SU-DHL-6 (cell line): ENCODE measurements at regions not wholly inside any gene's neighbourhood (a gene's known extent, or its start where the extent isn't known, plus 50 kb on each side); places are given as distances from the start of the nearest gene placed in this dataset.

Experiments
- EZH2phosphoT487 ChIP-seq: fragments of 200-600 bp; sonication (generic), shearing (Covaris generic); conservative IDR thresholded peaks from 2 replicates; pipeline ENCODE4 v1.6.1; 2018; ENCODE audit warnings: mild to moderate bottlenecking, antibody characterized with exemption, low read length, moderate library complexity, mixed read lengths
- TF ChIP-seq, protein P1 (sequence below): fragments of 200-600 bp; sonication (generic); IDR thresholded peaks from one replicate; pipeline ENCODE4 v1.5.1; 2017; ENCODE audit warnings: antibody characterized with exemption, mild to moderate bottlenecking, low read length, moderate library complexity; ENCODE audit not compliant: insufficient read depth, poor library complexity, severe bottlenecking

DNA sequence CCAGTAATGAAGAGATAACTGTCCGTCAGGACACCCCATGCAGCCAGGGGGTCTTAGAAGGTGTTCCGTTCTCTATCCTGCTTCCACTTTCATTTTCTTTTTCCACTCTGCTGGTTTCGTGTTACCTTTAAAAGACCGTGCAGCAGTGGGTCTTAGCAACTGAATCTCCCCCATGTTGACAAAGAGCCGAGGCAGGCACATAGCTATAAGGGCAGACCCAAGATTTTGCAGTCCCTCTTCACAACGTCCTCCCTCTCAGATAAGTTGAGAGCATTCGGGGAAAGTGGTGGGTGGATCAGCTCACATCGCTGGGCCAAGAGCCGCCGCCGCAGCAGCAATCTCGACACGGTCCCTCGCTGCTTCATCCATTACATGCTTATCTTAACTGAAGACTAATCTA is 355.5 kb downstream of the LMO4 start:
- TF ChIP-seq, protein P1, sequence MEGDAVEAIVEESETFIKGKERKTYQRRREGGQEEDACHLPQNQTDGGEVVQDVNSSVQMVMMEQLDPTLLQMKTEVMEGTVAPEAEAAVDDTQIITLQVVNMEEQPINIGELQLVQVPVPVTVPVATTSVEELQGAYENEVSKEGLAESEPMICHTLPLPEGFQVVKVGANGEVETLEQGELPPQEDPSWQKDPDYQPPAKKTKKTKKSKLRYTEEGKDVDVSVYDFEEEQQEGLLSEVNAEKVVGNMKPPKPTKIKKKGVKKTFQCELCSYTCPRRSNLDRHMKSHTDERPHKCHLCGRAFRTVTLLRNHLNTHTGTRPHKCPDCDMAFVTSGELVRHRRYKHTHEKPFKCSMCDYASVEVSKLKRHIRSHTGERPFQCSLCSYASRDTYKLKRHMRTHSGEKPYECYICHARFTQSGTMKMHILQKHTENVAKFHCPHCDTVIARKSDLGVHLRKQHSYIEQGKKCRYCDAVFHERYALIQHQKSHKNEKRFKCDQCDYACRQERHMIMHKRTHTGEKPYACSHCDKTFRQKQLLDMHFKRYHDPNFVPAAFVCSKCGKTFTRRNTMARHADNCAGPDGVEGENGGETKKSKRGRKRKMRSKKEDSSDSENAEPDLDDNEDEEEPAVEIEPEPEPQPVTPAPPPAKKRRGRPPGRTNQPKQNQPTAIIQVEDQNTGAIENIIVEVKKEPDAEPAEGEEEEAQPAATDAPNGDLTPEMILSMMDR, result no peak
- no peak for TF ChIP-seq EZH2phosphoT487
